ENCODE measurements at regions not wholly inside any gene's neighbourhood (a gene's known extent, or its start where the extent isn't known, plus 50 kb on each side); places are given as distances from the start of the nearest gene placed in this dataset.

GRCh38 chr7:142329062-142329790 lies 71.4 kb upstream of the PRSS58 start:
- no peak overlapping the region for H3K27ac ChIP-seq
- TF ChIP-seq, protein P1, sequence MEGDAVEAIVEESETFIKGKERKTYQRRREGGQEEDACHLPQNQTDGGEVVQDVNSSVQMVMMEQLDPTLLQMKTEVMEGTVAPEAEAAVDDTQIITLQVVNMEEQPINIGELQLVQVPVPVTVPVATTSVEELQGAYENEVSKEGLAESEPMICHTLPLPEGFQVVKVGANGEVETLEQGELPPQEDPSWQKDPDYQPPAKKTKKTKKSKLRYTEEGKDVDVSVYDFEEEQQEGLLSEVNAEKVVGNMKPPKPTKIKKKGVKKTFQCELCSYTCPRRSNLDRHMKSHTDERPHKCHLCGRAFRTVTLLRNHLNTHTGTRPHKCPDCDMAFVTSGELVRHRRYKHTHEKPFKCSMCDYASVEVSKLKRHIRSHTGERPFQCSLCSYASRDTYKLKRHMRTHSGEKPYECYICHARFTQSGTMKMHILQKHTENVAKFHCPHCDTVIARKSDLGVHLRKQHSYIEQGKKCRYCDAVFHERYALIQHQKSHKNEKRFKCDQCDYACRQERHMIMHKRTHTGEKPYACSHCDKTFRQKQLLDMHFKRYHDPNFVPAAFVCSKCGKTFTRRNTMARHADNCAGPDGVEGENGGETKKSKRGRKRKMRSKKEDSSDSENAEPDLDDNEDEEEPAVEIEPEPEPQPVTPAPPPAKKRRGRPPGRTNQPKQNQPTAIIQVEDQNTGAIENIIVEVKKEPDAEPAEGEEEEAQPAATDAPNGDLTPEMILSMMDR (IDR thresholded peaks at IDR 0.05), result no peak
- no peak for TF ChIP-seq ZFX (IDR thresholded peaks at IDR 0.05; ENCODE audit: borderline replicate concordance)

GRCh38 chr7:142328551-142328950 lies 70.7 kb upstream of the PRSS58 start:
- no peak overlapping the region for H3K27ac ChIP-seq
- TF ChIP-seq, protein P1 (IDR thresholded peaks at IDR 0.05), result no peak
- TF ChIP-seq ZFX (IDR thresholded peaks at IDR 0.05; ENCODE audit: borderline replicate concordance), result no peak

DNA sequence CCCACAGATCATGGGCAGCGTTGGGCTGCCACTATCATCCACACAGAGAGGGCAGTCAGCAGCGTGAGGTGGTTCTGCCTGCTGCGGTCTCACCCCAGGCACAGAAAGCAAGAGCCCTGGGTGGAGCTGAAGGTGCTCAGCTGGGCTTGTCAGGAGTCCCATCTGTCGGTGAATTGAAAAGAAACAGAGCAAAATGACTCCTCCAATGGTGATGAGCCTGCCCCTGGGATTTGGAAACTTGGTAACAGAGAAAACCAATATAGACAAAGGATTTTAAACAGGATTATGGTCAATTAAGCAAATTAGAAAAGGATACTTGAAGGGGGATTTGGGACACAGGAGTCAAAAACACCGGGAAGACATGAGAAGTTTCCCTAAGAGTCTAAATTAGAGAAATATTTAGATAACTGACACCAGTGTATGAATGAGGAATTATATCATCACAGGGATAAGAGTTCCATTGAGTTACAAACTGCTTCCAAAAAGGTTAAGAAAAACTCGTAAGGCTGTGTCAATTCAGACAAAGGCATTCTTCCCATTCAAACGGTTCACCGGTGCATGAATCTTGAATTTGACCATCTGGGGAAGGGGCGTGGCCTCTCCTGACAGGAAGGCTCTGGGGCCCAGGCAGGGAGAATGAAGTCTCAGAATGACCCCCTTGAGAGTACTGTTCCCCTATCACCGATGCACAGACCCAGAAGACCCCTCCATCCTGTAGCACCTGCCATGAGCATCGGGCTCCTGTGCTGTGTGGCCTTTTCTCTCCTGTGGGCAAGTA lies 70.0 kb upstream of the PRSS58 start:
- H3K27ac ChIP-seq, result no peak overlapping the region
- TF ChIP-seq ZFX (IDR thresholded peaks at IDR 0.05; ENCODE audit: borderline replicate concordance), result no peak

GRCh38 chr7:142323706-142324105 lies 65.8 kb upstream of the PRSS58 start:
- no peak for TF ChIP-seq ZFX (IDR thresholded peaks at IDR 0.05; ENCODE audit: borderline replicate concordance)
- TF ChIP-seq, protein P1 (IDR thresholded peaks at IDR 0.05), result peak; percentile 79

GRCh38 chr7:142321391-142321790 lies 63.5 kb upstream of the PRSS58 start:
- TF ChIP-seq, protein P1 (IDR thresholded peaks at IDR 0.05), result no peak
- no peak for TF ChIP-seq ZFX (IDR thresholded peaks at IDR 0.05; ENCODE audit: borderline replicate concordance)

More at GRCh38 chr7:142323706-142324105, 65.8 kb upstream of the PRSS58 start:
- H3K27ac ChIP-seq, result no peak overlapping the region

DNA sequence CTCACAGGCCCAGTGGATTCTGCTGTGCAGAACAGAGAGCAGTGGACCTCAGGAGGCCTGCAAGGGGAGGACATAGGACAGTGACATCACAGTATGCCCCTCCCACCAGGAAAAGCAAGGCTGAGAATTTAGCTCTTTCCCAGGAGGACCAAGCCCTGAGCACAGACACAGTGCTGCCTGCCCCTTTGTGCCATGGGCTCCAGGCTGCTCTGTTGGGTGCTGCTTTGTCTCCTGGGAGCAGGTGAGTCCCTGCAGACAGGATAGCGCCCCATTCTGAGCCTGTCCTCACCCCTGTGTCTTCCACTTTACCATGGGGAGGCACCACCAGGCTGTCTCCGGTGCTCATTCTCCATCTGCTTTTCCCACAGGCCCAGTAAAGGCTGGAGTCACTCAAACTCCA lies 63.0 kb upstream of the PRSS58 start:
- H3K27ac ChIP-seq, result no peak overlapping the region
- TF ChIP-seq ZFX (IDR thresholded peaks at IDR 0.05; ENCODE audit: borderline replicate concordance), result no peak
- TF ChIP-seq, protein P1 (IDR thresholded peaks at IDR 0.05), result no peak

More at GRCh38 chr7:142321391-142321790, 63.5 kb upstream of the PRSS58 start:
- no peak overlapping the region for H3K27ac ChIP-seq

DNA sequence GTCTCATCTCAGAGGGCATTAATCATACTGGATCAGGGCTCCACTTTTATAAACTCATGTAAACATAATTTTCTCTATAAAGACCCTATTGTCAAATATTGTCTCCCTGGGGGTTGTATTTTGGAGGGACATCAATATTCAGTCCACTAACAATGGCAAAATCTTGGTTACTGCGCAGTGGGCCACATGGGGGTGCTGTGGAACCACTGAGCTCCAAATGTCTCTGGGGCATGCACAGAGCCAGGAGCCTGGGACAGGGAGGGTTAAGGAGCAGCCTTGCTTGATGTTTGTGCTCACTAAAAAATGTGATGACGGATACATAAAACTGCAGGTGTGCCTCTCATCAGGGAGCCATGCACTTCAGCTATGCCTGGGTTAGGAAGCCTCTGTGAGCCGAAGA lies 62.1 kb upstream of the PRSS58 start:
- H3K27ac ChIP-seq, result no peak overlapping the region
- no peak for TF ChIP-seq ZFX (IDR thresholded peaks at IDR 0.05; ENCODE audit: borderline replicate concordance)
- TF ChIP-seq, protein P1 (IDR thresholded peaks at IDR 0.05), result peak; percentile 71

All from 22Rv1 (cell line).